Ishikawa (cell line): ENCODE measurements at regions not wholly inside any gene's neighbourhood (a gene's known extent, or its start where the extent isn't known, plus 50 kb on each side); places are given as distances from the start of the nearest gene placed in this dataset.
"Not testable (repeated sequence)": the region's sequence is repeated elsewhere in the genome, so short reads cannot be mapped to it uniquely, and the experiment has no call there.

Source experiments
- CEBPB ChIP-seq: IDR thresholded peaks from 2 replicates; pipeline ENCODE4 v1.6.1; 2012
- CREB1 ChIP-seq: IDR thresholded peaks from 2 replicates; pipeline ENCODE4 v1.6.1; 2012; ENCODE audit warnings: low read depth
- EP300 ChIP-seq: IDR thresholded peaks from 2 replicates; pipeline ENCODE4 v1.6.1; 2012; ENCODE audit warnings: borderline replicate concordance
- FOXM1 ChIP-seq: IDR thresholded peaks from 2 replicates; pipeline ENCODE4 v1.6.1; 2012; ENCODE audit warnings: low read depth, borderline replicate concordance
- NFIC ChIP-seq: IDR thresholded peaks from 2 replicates; pipeline ENCODE4 v1.6.1; 2012
- RAD21 ChIP-seq: IDR thresholded peaks from 2 replicates; pipeline ENCODE4 v1.6.1; 2012; ENCODE audit warnings: low read depth
- TAF1 ChIP-seq: IDR thresholded peaks from 2 replicates; pipeline ENCODE4 v1.6.1; 2012; ENCODE audit warnings: low read depth, mild to moderate bottlenecking
- TCF12 ChIP-seq: IDR thresholded peaks from 2 replicates; pipeline ENCODE4 v1.6.1; 2012; ENCODE audit warnings: low read depth
- TEAD4 ChIP-seq: IDR thresholded peaks from 2 replicates; pipeline ENCODE4 v1.6.1; 2012
- YY1 ChIP-seq: IDR thresholded peaks from 2 replicates; pipeline ENCODE4 v1.6.1; 2012; ENCODE audit warnings: low read depth
- ZBTB7A ChIP-seq: IDR thresholded peaks from 2 replicates; pipeline ENCODE4 v1.6.1; 2012; ENCODE audit warnings: low read depth
- TF ChIP-seq, protein P1 (sequence below): IDR thresholded peaks from 2 replicates; pipeline ENCODE4 v1.6.1; 2012
- TF ChIP-seq, protein P2 (sequence below): IDR thresholded peaks from 2 replicates; pipeline ENCODE4 v1.6.1; 2012

DNA sequence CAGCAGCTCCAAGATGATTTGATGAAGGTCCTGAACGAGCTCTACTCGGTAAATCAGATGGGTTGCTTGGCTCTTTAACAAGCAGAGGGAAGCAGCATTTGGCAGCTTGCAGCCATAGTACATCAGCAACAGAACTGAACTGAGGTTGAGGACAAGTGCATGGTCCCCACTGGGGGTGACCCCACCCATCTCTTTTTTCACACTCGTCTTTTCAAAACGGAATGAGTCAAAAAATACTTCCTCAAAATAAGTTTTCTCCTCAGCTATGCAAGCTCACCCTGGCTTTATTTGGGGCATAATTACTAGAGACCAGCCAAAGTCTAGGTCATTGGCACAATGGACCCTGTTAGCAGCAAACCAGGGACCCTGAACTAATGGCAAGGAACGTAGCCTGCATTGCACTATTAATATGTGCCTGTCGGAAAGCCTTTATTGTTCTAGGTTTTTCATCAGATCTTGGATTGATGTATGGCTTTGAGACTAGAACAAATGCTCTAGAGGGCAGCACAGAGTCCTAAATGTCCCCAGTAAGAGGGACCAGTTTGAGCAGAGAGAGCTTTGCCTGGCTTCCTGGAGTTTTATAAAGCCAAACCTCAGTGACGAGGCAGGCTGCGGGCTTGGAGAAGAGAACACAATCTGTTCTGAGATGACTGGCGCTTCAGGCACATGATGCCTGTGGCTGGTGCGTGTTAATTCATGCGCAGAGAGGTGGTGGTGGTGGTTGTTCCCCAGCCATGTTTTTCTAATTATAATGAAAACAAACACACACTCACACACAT is 86.1 kb upstream of the IKBKE start:
- peak; percentile 38 for TF ChIP-seq RAD21
- TF ChIP-seq, protein P1, sequence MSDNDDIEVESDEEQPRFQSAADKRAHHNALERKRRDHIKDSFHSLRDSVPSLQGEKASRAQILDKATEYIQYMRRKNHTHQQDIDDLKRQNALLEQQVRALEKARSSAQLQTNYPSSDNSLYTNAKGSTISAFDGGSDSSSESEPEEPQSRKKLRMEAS: not testable (repeated sequence)
- not testable (repeated sequence) for TF ChIP-seq CREB1, NFIC, TEAD4, EP300, CEBPB, TCF12, FOXM1, ZBTB7A, TAF1, YY1
- TF ChIP-seq, protein P2, sequence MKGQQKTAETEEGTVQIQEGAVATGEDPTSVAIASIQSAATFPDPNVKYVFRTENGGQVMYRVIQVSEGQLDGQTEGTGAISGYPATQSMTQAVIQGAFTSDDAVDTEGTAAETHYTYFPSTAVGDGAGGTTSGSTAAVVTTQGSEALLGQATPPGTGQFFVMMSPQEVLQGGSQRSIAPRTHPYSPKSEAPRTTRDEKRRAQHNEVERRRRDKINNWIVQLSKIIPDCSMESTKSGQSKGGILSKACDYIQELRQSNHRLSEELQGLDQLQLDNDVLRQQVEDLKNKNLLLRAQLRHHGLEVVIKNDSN: not testable (repeated sequence)
